ENCODE measurements at regions not wholly inside any gene's neighbourhood (a gene's known extent, or its start where the extent isn't known, plus 50 kb on each side); places are given as distances from the start of the nearest gene placed in this dataset.

DNA sequence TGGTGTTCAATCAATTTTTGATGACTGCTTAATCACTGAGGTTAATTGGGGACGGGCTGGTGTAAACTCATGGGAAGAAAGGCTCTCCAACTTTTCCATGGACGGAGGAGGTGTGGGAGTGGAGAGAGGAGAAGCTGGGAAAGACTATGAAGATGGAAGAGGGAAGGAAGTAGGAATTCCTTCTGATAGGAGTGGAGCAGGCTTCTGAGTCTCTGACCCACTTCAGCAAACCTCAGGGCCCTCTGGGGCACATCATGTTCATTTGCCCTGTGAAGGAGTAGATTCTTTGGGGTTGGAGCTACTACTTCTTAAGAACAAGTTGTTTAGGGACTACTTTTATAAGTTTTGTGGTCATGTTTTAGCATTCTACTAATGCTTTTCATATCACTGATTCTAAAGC lies 87.0 kb upstream of the MAP4K3 start:
- no peak for DNase-seq
- no peaks in the 10 kb centered on the region for H3K36me3 ChIP-seq
- peak overlapping the region; percentile 15 to 26 for H3K27ac ChIP-seq
- H3K4me3 ChIP-seq = no peak overlapping the region
- intact Hi-C loops (cut with DNase I; ENCODE audit: low total_unique reads) = no loop called here
- H3K9me3 ChIP-seq = no peaks in the 10 kb centered on the region
- peaks cover 0 to 35% (median 8%) of the 10 kb centered on the region in 4 donors for H3K4me1 ChIP-seq
- H3K27me3 ChIP-seq = no peaks in the 10 kb centered on the region
- TF ChIP-seq CTCF (IDR thresholded peaks at IDR 0.05) = no peak

GRCh38 chr2:39524756-39525635 lies 87.9 kb upstream of the MAP4K3 start:
- intact Hi-C loops (cut with DNase I; ENCODE audit: low total_unique reads) = no loop called here
- Histone ChIP-seq H3K36me3 (no peaks in the 10 kb centered on the region), H3K9me3 (no peaks in the 10 kb centered on the region), H3K4me1 (peaks cover 0 to 35% (median 8%) of the 10 kb centered on the region in 4 donors), H3K27ac (peak overlapping the region; percentile 8 to 9), H3K4me3 (no peak overlapping the region), H3K27me3 (no peaks in the 10 kb centered on the region)
- DNase-seq = no peak
- TF ChIP-seq CTCF (IDR thresholded peaks at IDR 0.05) = no peak

DNA sequence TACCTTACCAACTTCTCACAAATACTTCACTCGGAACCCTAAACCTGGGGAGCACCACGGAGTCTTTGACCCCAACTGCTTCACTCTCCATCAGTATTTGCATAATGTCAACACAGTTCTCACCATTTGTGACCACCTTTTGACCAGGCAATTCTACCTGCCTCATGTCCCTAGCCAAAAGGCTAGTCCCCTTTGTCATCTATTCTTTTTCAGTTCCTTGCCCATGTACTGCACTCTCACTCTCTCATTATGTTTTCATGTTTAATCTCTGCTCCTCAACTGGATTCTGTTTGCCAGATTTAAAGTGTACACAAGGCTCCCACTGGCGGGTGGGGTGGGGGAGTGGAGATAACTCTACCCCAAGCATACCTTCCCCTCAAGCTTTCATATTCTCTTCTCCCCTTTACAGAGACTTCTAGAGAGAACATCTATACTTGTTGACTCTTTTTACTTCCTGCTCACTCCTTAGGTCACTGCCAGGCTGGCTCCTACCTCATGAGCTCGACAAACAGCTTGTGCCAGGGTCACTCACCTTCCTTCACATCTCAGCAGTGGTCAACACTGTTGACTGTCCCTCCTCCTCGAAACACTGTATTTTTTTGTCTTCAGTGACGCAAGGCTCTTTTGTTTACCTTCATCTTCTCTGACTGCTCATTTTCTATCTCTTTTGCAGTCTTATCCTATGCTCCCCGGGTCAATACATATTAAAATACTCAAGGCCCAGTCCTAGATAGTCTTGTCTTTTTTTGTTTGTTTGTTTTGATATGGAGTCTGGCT lies 88.7 kb upstream of the MAP4K3 start:
- H3K36me3 ChIP-seq = no peaks in the 10 kb centered on the region
- H3K27me3 ChIP-seq = no peaks in the 10 kb centered on the region
- intact Hi-C loops (cut with DNase I; ENCODE audit: low total_unique reads) = no loop called here
- no peak for TF ChIP-seq CTCF (IDR thresholded peaks at IDR 0.05)
- H3K4me3 ChIP-seq = no peak overlapping the region
- peaks cover 0 to 35% (median 8%) of the 10 kb centered on the region in 4 donors for H3K4me1 ChIP-seq
- H3K27ac ChIP-seq = peak overlapping the region in 1 of 2 donors; percentile 8
- DNase-seq = no peak
- H3K9me3 ChIP-seq = no peaks in the 10 kb centered on the region

DNA sequence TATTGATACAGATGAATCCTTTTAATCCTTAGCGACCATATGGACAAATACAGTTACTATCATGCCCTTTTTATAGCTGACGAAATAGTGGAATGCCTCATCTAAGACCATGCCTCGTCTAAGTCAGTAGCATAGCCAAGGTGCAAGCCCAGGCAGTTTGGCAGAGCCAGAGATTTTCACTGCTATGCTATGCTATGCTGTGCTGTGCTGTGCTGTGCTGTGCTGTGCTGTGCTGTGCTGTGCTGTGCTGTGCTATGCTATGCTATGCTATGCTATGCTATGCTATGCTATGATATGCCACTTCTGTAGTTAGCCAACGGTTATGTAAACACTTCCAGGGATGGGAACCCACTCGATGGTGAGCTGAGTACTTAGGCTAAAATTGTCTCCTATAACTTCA lies 91.6 kb upstream of the MAP4K3 start:
- no peaks in the 10 kb centered on the region for H3K9me3 ChIP-seq
- no peak overlapping the region for H3K4me3 ChIP-seq
- H3K27ac ChIP-seq = no peak overlapping the region
- no peak for TF ChIP-seq CTCF (IDR thresholded peaks at IDR 0.05)
- no peak for DNase-seq
- intact Hi-C loops (cut with DNase I; ENCODE audit: low total_unique reads) = no loop called here
- H3K4me1 ChIP-seq = peaks cover 0 to 20% (median 4%) of the 10 kb centered on the region in 4 donors
- no peaks in the 10 kb centered on the region for H3K27me3 ChIP-seq
- H3K36me3 ChIP-seq = no peaks in the 10 kb centered on the region

DNA sequence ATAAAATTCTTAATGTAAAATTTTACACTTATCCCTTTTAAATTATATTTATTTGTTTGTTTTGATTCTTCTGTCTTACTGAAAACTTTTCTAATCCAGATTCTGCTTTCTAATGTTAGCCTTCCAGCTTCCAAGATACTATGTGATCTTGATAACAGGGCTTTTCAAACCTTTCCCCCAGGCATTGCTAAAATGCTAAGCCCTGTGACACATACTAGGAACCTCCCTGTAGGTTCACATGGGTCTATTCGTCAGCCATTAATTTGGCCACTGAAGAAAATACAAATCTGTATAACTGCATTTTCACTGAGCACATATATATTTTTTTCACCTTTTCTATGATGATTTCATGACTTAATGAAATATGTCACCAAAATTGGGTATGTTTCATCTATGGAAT lies 92.8 kb upstream of the MAP4K3 start:
- peaks cover 0 to 9% (median 0%) of the 10 kb centered on the region in 4 donors for H3K4me1 ChIP-seq
- H3K27me3 ChIP-seq = no peaks in the 10 kb centered on the region
- no peak overlapping the region for H3K27ac ChIP-seq
- no peak for TF ChIP-seq CTCF (IDR thresholded peaks at IDR 0.05)
- DNase-seq = no peak
- H3K9me3 ChIP-seq = no peaks in the 10 kb centered on the region
- H3K36me3 ChIP-seq = no peaks in the 10 kb centered on the region
- intact Hi-C loops (cut with DNase I; ENCODE audit: low total_unique reads) = no loop called here
- no peak overlapping the region for H3K4me3 ChIP-seq
